H9 (cell line): ENCODE measurements at regions not wholly inside any gene's neighbourhood (a gene's known extent, or its start where the extent isn't known, plus 50 kb on each side); places are given as distances from the start of the nearest gene placed in this dataset.

Experiments used
- DNase-seq: peaks from one replicate; pipeline ENCODE4 v3.0.0-alpha.2; 2017
- H2AFZ ChIP-seq: one replicate; pipeline ENCODE4 v1.6.1; 2013; ENCODE audit warnings: mild to moderate bottlenecking, low read length, control low read depth, moderate library complexity
- H2AK5ac ChIP-seq: 2 replicates; pipeline ENCODE4 v1.6.1; 2013; ENCODE audit warnings: low read length, control low read depth, mixed read lengths; ENCODE audit not compliant: insufficient read length
- H2BK120ac ChIP-seq: one replicate; pipeline ENCODE4 v1.6.1; 2013; ENCODE audit warnings: low read depth, mild to moderate bottlenecking, low read length, control low read depth, inconsistent platforms; ENCODE audit not compliant: poor library complexity, severe bottlenecking
- H2BK12ac ChIP-seq: 2 replicates; pipeline ENCODE4 v1.6.1; 2013; ENCODE audit warnings: low read length, control low read depth, mixed read lengths, low read depth; ENCODE audit not compliant: insufficient read length
- H2BK15ac ChIP-seq: 2 replicates; pipeline ENCODE4 v1.6.1; 2013; ENCODE audit warnings: low read depth, low read length, control low read depth
- H2BK20ac ChIP-seq: one replicate; pipeline ENCODE4 v1.6.1; 2013; ENCODE audit warnings: low read depth, mild to moderate bottlenecking, low read length, control low read depth, inconsistent platforms; ENCODE audit not compliant: poor library complexity, severe bottlenecking
- H2BK5ac ChIP-seq: 2 replicates; pipeline ENCODE4 v1.6.1; 2013; ENCODE audit warnings: low read length, control low read depth, mixed read lengths; ENCODE audit not compliant: insufficient read length
- H3K14ac ChIP-seq: 2 replicates; pipeline ENCODE4 v1.6.1; 2013; ENCODE audit warnings: low read length, control low read depth; ENCODE audit not compliant: insufficient read depth
- H3K18ac ChIP-seq: 2 replicates; pipeline ENCODE4 v1.6.1; 2013; ENCODE audit warnings: low read depth, mild to moderate bottlenecking, mixed read lengths, low read length, control low read depth; ENCODE audit not compliant: insufficient read length
- H3K23ac ChIP-seq: 2 replicates; pipeline ENCODE4 v1.6.1; 2013; ENCODE audit warnings: low read length, control low read depth, mixed read lengths, low read depth; ENCODE audit not compliant: insufficient read length
- H3K23me2 ChIP-seq: 2 replicates; pipeline ENCODE4 v1.6.1; 2013; ENCODE audit warnings: low read depth, mild to moderate bottlenecking, mixed read lengths, low read length, control low read depth; ENCODE audit not compliant: insufficient read length, poor library complexity, severe bottlenecking
- H3K27ac ChIP-seq: 2 replicates; pipeline ENCODE4 v1.5.1; 2013; ENCODE audit warnings: low read length, control low read depth, mixed read lengths, low read depth; ENCODE audit not compliant: insufficient read length
- H3K27me3 ChIP-seq: 2 replicates; pipeline ENCODE4 v1.6.1; 2013; ENCODE audit warnings: low read length, control low read depth, inconsistent platforms; ENCODE audit not compliant: insufficient read depth
- H3K4ac ChIP-seq: 2 replicates; pipeline ENCODE4 v1.6.1; 2013; ENCODE audit warnings: low read depth, mild to moderate bottlenecking, control low read depth, inconsistent platforms, low read length, moderate library complexity
- H3K4me1 ChIP-seq: 2 replicates; pipeline ENCODE4 v1.6.1; 2013; ENCODE audit warnings: low read length, control low read depth, inconsistent platforms; ENCODE audit not compliant: insufficient read depth
- H3K4me2 ChIP-seq: 2 replicates; pipeline ENCODE4 v1.6.1; 2013; ENCODE audit warnings: low read length, control low read depth, mixed read lengths; ENCODE audit not compliant: insufficient read length, insufficient read depth
- H3K56ac ChIP-seq: 2 replicates; pipeline ENCODE4 v1.6.1; 2013; ENCODE audit warnings: low read depth, mild to moderate bottlenecking, mixed read lengths, low read length, control low read depth; ENCODE audit not compliant: insufficient read length
- H3K79me1 ChIP-seq: 2 replicates; pipeline ENCODE4 v1.6.1; 2013; ENCODE audit warnings: low read depth, mild to moderate bottlenecking, moderate library complexity, low read length, control low read depth, inconsistent platforms; ENCODE audit not compliant: insufficient read depth, poor library complexity, severe bottlenecking
- H3K79me2 ChIP-seq: 2 replicates; pipeline ENCODE4 v1.6.1; 2013; ENCODE audit warnings: low read length, control low read depth, inconsistent platforms; ENCODE audit not compliant: insufficient read depth
- H3K9ac ChIP-seq: 2 replicates; pipeline ENCODE4 v1.6.1; 2013; ENCODE audit warnings: low read length, control low read depth, mixed read lengths; ENCODE audit not compliant: insufficient read length; ENCODE audit errors: extremely low read depth
- H3K9me3 ChIP-seq: one replicate; pipeline ENCODE4 v1.6.1; 2013; ENCODE audit warnings: low read depth, low read length, inconsistent platforms; ENCODE audit not compliant: control insufficient read depth
- H3T11ph ChIP-seq: one replicate; pipeline ENCODE4 v1.6.1; 2013; ENCODE audit warnings: mild to moderate bottlenecking, low read length, control low read depth, inconsistent platforms
- H4K20me1 ChIP-seq: one replicate; pipeline ENCODE4 v1.6.1; 2013; ENCODE audit not compliant: control insufficient read depth, insufficient read length, insufficient read depth
- H4K5ac ChIP-seq: 2 replicates; pipeline ENCODE4 v1.6.1; 2013; ENCODE audit warnings: low read depth, mild to moderate bottlenecking, mixed read lengths, low read length, control low read depth; ENCODE audit not compliant: insufficient read length
- H4K8ac ChIP-seq: replicated peaks from 2 replicates; pipeline ENCODE4 v1.6.1; 2013; ENCODE audit warnings: low read length, control low read depth, mixed read lengths, low read depth; ENCODE audit not compliant: insufficient read length
- H4K91ac ChIP-seq: 2 replicates; pipeline ENCODE4 v1.6.1; 2013; ENCODE audit warnings: low read depth, mild to moderate bottlenecking, moderate library complexity, mixed read lengths, low read length, control low read depth; ENCODE audit not compliant: insufficient read length
- H3K27ac Mint-ChIP-seq, 3 experiments: 2 replicates in 2 of 3; 3 replicates in 1 of 3; pipeline ENCODE4 v1.8.0; 2020 to 2021; ENCODE audit warnings: mixed read lengths in 3 of 3, mild to moderate bottlenecking in 1 of 3, moderate library complexity in 1 of 3
- H3K27me3 Mint-ChIP-seq: 2 replicates; pipeline ENCODE4 v1.8.0; 2021; ENCODE audit warnings: low read depth, mild to moderate bottlenecking, moderate library complexity, mixed read lengths
- H3K36me3 Mint-ChIP-seq, 3 experiments: 2 replicates in 2 of 3; 3 replicates in 1 of 3; pipeline ENCODE4 v1.8.0; 2020 to 2021; ENCODE audit warnings: low read depth in 3 of 3, mixed read lengths in 3 of 3; ENCODE audit not compliant: insufficient read depth in 1 of 3
- H3K4me1 Mint-ChIP-seq, 2 experiments: 2 replicates each; pipeline ENCODE4 v1.8.0; 2020; ENCODE audit warnings: mixed read lengths in 2 of 2
- H3K4me3 Mint-ChIP-seq, 2 experiments: 2 replicates in 1 of 2; 3 replicates in 1 of 2; pipeline ENCODE4 v1.8.0; 2020 to 2021; ENCODE audit warnings: mild to moderate bottlenecking in 2 of 2, mixed read lengths in 2 of 2, moderate library complexity in 1 of 2
- H3K9me3 Mint-ChIP-seq, 2 experiments: 2 replicates in 1 of 2; 3 replicates in 1 of 2; pipeline ENCODE4 v1.8.0; 2020; ENCODE audit warnings: mild to moderate bottlenecking in 2 of 2, mixed read lengths in 2 of 2, moderate library complexity in 1 of 2
- CTCF ChIP-seq: fragments of 200-600 bp; sonication (generic); conservative IDR thresholded peaks from 3 replicates; pipeline ENCODE4 v1.8.0; 2021; ENCODE audit warnings: antibody characterized with exemption, mild to moderate bottlenecking
- WGBS: extraction: QIAGEN DNeasy Blood & Tissue Kit; methylation state at CpG from one replicate; pipeline ENCODE4 v1.1.7; 2013; ENCODE audit warnings: missing lambda C conversion rate, low lambda C conversion rate, mixed read lengths; ENCODE audit not compliant: insufficient read length; ENCODE audit errors: extremely low coverage; 5-methylcytosine and 5-hydroxymethylcytosine counted together

DNA sequence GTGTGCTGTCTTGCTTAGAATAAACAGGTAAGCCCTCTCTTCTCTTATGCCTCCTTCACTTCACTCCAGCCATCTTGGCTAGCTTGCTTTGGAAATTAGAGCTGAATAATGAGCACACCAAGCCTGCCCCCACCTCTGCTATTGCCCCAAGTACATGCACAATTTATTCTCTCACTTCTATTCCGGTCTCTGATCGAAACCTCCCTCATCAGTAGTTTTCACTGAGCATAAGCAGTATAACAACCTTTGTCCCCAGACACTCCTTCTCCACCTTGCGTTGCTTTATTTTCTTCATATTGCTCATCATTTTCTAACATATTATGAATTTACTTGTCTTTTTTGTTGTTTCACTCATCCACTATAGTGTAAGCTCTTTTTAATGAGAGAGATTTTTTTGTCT is 253.4 kb downstream of the GXYLT1 start:
- Histone ChIP-seq H3K79me2 (no peaks in the 10 kb centered on the region), H2BK120ac (no peak overlapping the region), H3K27ac (no peak overlapping the region), H3K4me1 (no peaks in the 10 kb centered on the region), H3K4ac (no peak overlapping the region), H3K14ac (no peak overlapping the region), H2BK5ac (no peak overlapping the region), H2BK20ac (no peak overlapping the region), H3K9ac (no peak overlapping the region), H2AFZ (no peak overlapping the region), H3K23me2 (no peaks in the 10 kb centered on the region), H2BK12ac (no peak overlapping the region), H3K56ac (no peak overlapping the region), H4K20me1 (no peaks in the 10 kb centered on the region), H3T11ph (no peak overlapping the region), H2BK15ac (no peak overlapping the region), H3K23ac (no peak overlapping the region), H3K4me2 (no peak overlapping the region), H3K27me3 (no peaks in the 10 kb centered on the region), H3K18ac (no peak overlapping the region), H4K91ac (no peak overlapping the region), H3K9me3 (no peaks in the 10 kb centered on the region), H4K5ac (no peak overlapping the region), H2AK5ac (no peak overlapping the region), H3K79me1 (no peaks in the 10 kb centered on the region), H4K8ac (no peak overlapping the region)
- no peaks in the 10 kb centered on the region for H3K4me1 Mint-ChIP-seq
- H3K4me3 Mint-ChIP-seq: no peak overlapping the region
- no peak overlapping the region for H3K27ac Mint-ChIP-seq
- TF ChIP-seq CTCF: no peak
- DNase-seq: no peak
- no CpG with 5 or more reads among the region's 3 CpGs for WGBS
- H3K27me3 Mint-ChIP-seq: no peaks in the 10 kb centered on the region
- no peaks in the 10 kb centered on the region for H3K36me3 Mint-ChIP-seq
- no peaks in the 10 kb centered on the region for H3K9me3 Mint-ChIP-seq
